HG03558 (cell line): ENCODE measurements at regions not wholly inside any gene's neighbourhood (a gene's known extent, or its start where the extent isn't known, plus 50 kb on each side); places are given as distances from the start of the nearest gene placed in this dataset.

Experiments
- ATAC-seq: cut with Tn5 transposase; IDR thresholded peaks from one replicate; pipeline ENCODE4 v1.9.1; 2021; ENCODE audit warnings: moderate number of reproducible peaks; ENCODE audit not compliant: unreplicated experiment; ENCODE audit errors: extremely low read depth

DNA sequence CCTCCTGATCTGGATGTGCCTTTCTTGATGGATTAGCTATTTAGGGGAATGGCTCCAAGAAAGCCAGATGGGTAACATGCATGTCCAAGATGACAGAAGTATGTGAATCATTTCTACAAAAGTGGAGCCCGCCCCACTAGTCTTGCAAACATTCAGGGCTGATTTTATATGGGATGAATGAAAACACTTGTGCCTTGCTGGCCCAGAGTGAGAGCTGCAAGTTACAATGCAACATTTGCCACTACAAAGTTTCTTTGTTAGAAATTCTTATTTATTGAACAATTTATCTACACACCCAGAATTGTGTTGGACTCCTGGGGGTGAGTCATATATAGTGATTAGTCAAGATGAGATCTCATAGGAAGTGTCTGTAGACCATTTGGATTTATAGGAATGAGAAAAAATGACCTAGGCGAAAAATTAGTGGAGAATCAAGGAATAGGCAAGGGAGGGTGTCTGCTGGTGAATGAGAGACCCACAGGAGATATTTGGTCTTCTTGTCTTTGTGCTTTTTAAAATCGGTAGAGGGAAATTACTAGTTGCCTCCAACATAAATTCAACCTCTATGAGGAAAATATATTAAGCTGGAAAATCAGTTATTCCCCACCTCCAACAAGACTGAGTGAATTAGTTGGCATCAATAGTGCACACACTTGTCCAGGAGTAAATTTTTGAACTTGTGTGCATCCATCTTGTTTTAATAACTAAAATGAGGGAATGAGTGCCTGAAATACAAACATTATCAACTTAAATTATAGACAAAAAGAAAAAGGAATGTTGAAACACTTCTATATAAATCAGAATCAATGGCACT is 53.5 kb upstream of the DCBLD2 start:
- no peak for ATAC-seq

DNA sequence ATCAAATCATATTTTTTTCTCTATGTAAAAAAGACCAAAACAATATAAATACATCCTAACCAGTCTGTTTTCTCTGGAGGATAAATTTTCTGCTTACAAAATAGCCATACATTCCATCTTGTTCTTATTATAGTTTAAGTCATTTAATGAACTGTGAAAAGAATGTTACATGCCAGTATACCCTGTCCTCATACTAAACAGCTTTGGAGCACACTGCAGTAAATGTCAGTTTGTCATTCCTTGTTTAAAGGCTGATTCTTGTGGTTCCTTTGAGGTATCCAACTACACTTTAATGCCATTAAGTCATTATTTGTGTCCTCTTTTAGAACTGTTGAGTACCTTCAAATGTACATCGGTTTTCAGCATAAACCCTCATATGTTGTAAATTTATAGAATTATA is 52.7 kb upstream of the DCBLD2 start:
- ATAC-seq, result no peak

DNA sequence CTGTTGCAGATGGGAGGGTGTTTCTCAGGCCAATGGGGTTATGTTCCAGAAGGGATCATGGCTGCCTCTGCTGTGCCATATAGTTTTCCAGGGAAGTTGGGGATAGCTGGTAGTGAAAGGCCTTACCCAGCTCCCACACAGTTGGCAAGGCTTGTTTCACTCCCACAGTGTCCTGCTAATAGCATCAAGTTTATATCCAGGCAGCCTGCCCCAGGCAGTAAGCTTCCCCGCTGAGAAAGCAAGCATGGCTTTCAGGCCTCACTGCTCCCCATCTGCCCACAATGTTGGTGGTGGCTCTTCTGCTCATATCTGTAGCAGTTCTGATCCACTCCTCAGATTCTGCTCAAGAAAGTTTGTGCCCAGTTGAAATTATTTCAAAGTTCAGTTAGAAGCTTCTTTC is 50.9 kb upstream of the DCBLD2 start:
- no peak for ATAC-seq
